ENCODE measurements at regions not wholly inside any gene's neighbourhood (a gene's known extent, or its start where the extent isn't known, plus 50 kb on each side); places are given as distances from the start of the nearest gene placed in this dataset.
"Not testable (repeated sequence)": the region's sequence is repeated elsewhere in the genome, so short reads cannot be mapped to it uniquely, and the experiment has no call there.

GRCh38 chr6:131336596-131336995 lies 201.3 kb downstream of the AKAP7 start:
- no peak for TF ChIP-seq CTCF (conservative IDR thresholded peaks at IDR 0.05; ENCODE audit: low read depth, low read length)
- H3K4me3 ChIP-seq (ENCODE audit: low read length), result no peak overlapping the region
- DNase-seq (ENCODE audit: low read depth), result no peak

- not testable (repeated sequence) for H3K4me3 ChIP-seq (ENCODE audit: low read length); DNase-seq (ENCODE audit: low read depth)
Measured at GRCh38 chr6:131346896-131347295, 211.6 kb downstream of the AKAP7 start.

GRCh38 chr6:131348572-131348971 lies 213.3 kb downstream of the AKAP7 start:
- TF ChIP-seq CTCF (conservative IDR thresholded peaks at IDR 0.05; ENCODE audit: low read depth, low read length), result no peak
- no peak overlapping the region for H3K4me3 ChIP-seq (ENCODE audit: low read length)
- DNase-seq (ENCODE audit: low read depth), result no peak

- H3K4me3 ChIP-seq (ENCODE audit: low read length), result no peak overlapping the region
- DNase-seq (ENCODE audit: low read depth), result no peak
- no peak for TF ChIP-seq CTCF (conservative IDR thresholded peaks at IDR 0.05; ENCODE audit: low read depth, low read length)
Measured at GRCh38 chr6:131349199-131349598, 213.9 kb downstream of the AKAP7 start.

GRCh38 chr6:131353106-131353505 lies 217.8 kb downstream of the AKAP7 start:
- no peak overlapping the region for H3K4me3 ChIP-seq (ENCODE audit: low read length)
- no peak for DNase-seq (ENCODE audit: low read depth)
- no peak for TF ChIP-seq CTCF (conservative IDR thresholded peaks at IDR 0.05; ENCODE audit: low read depth, low read length)

- DNase-seq (ENCODE audit: low read depth), result no peak
- no peak overlapping the region for H3K4me3 ChIP-seq (ENCODE audit: low read length)
- TF ChIP-seq CTCF (conservative IDR thresholded peaks at IDR 0.05; ENCODE audit: low read depth, low read length), result no peak
Measured at GRCh38 chr6:131353876-131354275, 218.6 kb downstream of the AKAP7 start.

- TF ChIP-seq CTCF (conservative IDR thresholded peaks at IDR 0.05; ENCODE audit: low read depth, low read length), result no peak
- DNase-seq (ENCODE audit: low read depth), result no peak
- no peak overlapping the region for H3K4me3 ChIP-seq (ENCODE audit: low read length)
Measured at GRCh38 chr6:131354356-131354755, 218.7 kb upstream of the ARG1 start.

GRCh38 chr6:131356161-131356560 lies 216.9 kb upstream of the ARG1 start:
- no peak for DNase-seq (ENCODE audit: low read depth)
- TF ChIP-seq CTCF (conservative IDR thresholded peaks at IDR 0.05; ENCODE audit: low read depth, low read length), result no peak
- no peak overlapping the region for H3K4me3 ChIP-seq (ENCODE audit: low read length)
